ENCODE measurements at regions not wholly inside any gene's neighbourhood (a gene's known extent, or its start where the extent isn't known, plus 50 kb on each side); places are given as distances from the start of the nearest gene placed in this dataset.

- Histone ChIP-seq H3K27ac (ENCODE audit: control insufficient read depth, insufficient read depth, low read length) (no peak overlapping the region), H3K79me2 (ENCODE audit: control insufficient read depth, insufficient read depth, low read length) (no peaks in the 10 kb centered on the region), H3K4me1 (ENCODE audit: control insufficient read depth, extremely low read depth, insufficient read depth, low read length) (no peaks in the 10 kb centered on the region), H3K9ac (ENCODE audit: control insufficient read depth, extremely low read depth, insufficient read depth, low read length) (no peak overlapping the region), H3K36me3 (ENCODE audit: control insufficient read depth in 2 of 2, extremely low read depth in 1 of 2, insufficient read depth in 2 of 2, low read length in 2 of 2) (no peaks in the 10 kb centered on the region), H4K20me1 (ENCODE audit: control insufficient read depth, extremely low read depth, insufficient read depth, low read length) (no peaks in the 10 kb centered on the region), H3K27me3 (ENCODE audit: control insufficient read depth, extremely low read depth, insufficient read depth, low read length) (no peaks in the 10 kb centered on the region), H3K4me2 (ENCODE audit: control insufficient read depth, extremely low read depth, insufficient read depth, low read depth, low read length) (no peak overlapping the region), H3K4me3 (ENCODE audit: control insufficient read depth in 2 of 3, extremely low read depth in 1 of 3, insufficient read depth in 2 of 3, low read depth in 1 of 3, low read length in 3 of 3) (no peak overlapping the region), H3K9me3 (ENCODE audit: control insufficient read depth, low read depth, low read length) (no peaks in the 10 kb centered on the region), H3K9me1 (ENCODE audit: control insufficient read depth, extremely low read depth, insufficient read depth, low read length) (no peaks in the 10 kb centered on the region), H2AFZ (ENCODE audit: control insufficient read depth, low read length) (no peak overlapping the region)
- FAIRE-seq (no peak), DNase-seq (ENCODE audit: low read depth, low spot score) (no peak)
- no peak for TF ChIP-seq EZH2 (IDR thresholded peaks at IDR 0.05; ENCODE audit: low read length)
- no peak for TF ChIP-seq CTCF (optimal IDR thresholded peaks at IDR 0.05 in 1 of 3, IDR thresholded peaks at IDR 0.05 in 1 of 3, conservative IDR thresholded peaks at IDR 0.05 in 1 of 3; ENCODE audit: extremely low read depth in 1 of 3, insufficient read depth in 2 of 3, low read length in 3 of 3)
- dilution Hi-C loops (cut with MboI; ENCODE audit: extremely low pct_ligation_motif_present, low sequenced_read_pairs), result no loop called here
Measured at GRCh38 chr12:30450872-30451271, 244.8 kb downstream of the IPO8 start.

GRCh38 chr12:30450226-30450625 is 245.4 kb downstream of the IPO8 start:
- TF ChIP-seq EZH2 (IDR thresholded peaks at IDR 0.05; ENCODE audit: low read length) (no peak), CTCF (optimal IDR thresholded peaks at IDR 0.05 in 1 of 3, IDR thresholded peaks at IDR 0.05 in 1 of 3, conservative IDR thresholded peaks at IDR 0.05 in 1 of 3; ENCODE audit: extremely low read depth in 1 of 3, insufficient read depth in 2 of 3, low read length in 3 of 3) (no peak)
- H3K27ac ChIP-seq (ENCODE audit: control insufficient read depth, insufficient read depth, low read length), result no peak overlapping the region
- FAIRE-seq (no peak), DNase-seq (ENCODE audit: low read depth, low spot score) (no peak)
- H3K4me3 ChIP-seq (ENCODE audit: control insufficient read depth in 2 of 3, extremely low read depth in 1 of 3, insufficient read depth in 2 of 3, low read depth in 1 of 3, low read length in 3 of 3), result no peak overlapping the region
- dilution Hi-C loops (cut with MboI; ENCODE audit: extremely low pct_ligation_motif_present, low sequenced_read_pairs), result no loop called here
- no peaks in the 10 kb centered on the region for H3K27me3 ChIP-seq (ENCODE audit: control insufficient read depth, extremely low read depth, insufficient read depth, low read length)
- no peaks in the 10 kb centered on the region for H3K9me1 ChIP-seq (ENCODE audit: control insufficient read depth, extremely low read depth, insufficient read depth, low read length)
- no peaks in the 10 kb centered on the region for H3K79me2 ChIP-seq (ENCODE audit: control insufficient read depth, insufficient read depth, low read length)
- no peak overlapping the region for H3K4me2 ChIP-seq (ENCODE audit: control insufficient read depth, extremely low read depth, insufficient read depth, low read depth, low read length)
- H3K9ac ChIP-seq (ENCODE audit: control insufficient read depth, extremely low read depth, insufficient read depth, low read length), result no peak overlapping the region
- H3K4me1 ChIP-seq (ENCODE audit: control insufficient read depth, extremely low read depth, insufficient read depth, low read length), result no peaks in the 10 kb centered on the region
- no peaks in the 10 kb centered on the region for H4K20me1 ChIP-seq (ENCODE audit: control insufficient read depth, extremely low read depth, insufficient read depth, low read length)
- H2AFZ ChIP-seq (ENCODE audit: control insufficient read depth, low read length), result no peak overlapping the region
- H3K36me3 ChIP-seq (ENCODE audit: control insufficient read depth in 2 of 2, extremely low read depth in 1 of 2, insufficient read depth in 2 of 2, low read length in 2 of 2), result no peaks in the 10 kb centered on the region
- H3K9me3 ChIP-seq (ENCODE audit: control insufficient read depth, low read depth, low read length), result no peaks in the 10 kb centered on the region

Data from keratinocyte (primary cell).